Nucleus accumbens (tissue), 56 donors: ENCODE measurements at regions not wholly inside any gene's neighbourhood (a gene's known extent, or its start where the extent isn't known, plus 50 kb on each side); places are given as distances from the start of the nearest gene placed in this dataset.

Experiments used
- DNase-seq, 56 donors: peaks; one replicate each; lab custom pipeline; 2025; lab: John Stamatoyannopoulos, UW

DNA sequence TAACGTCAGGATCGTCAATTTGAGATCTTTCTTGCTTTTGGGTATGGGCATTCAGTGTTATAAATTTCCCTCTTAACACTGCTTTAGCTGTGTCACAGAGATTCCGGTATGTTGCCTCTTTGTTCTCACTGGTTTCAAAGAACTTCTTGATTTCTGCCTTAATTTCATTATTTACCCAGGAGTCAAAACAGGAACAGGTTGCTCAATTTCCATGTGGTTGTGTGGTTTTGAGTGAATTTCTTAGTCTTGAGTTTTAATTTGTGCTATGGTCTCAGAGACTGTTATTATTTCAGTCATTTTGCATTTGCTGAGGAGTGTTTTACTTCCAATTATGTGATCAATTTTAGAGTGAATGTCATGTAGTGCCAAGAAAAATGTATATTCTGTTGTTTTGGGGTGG is 153.1 kb downstream of the PCDH17 start:
- no peak for DNase-seq

DNA sequence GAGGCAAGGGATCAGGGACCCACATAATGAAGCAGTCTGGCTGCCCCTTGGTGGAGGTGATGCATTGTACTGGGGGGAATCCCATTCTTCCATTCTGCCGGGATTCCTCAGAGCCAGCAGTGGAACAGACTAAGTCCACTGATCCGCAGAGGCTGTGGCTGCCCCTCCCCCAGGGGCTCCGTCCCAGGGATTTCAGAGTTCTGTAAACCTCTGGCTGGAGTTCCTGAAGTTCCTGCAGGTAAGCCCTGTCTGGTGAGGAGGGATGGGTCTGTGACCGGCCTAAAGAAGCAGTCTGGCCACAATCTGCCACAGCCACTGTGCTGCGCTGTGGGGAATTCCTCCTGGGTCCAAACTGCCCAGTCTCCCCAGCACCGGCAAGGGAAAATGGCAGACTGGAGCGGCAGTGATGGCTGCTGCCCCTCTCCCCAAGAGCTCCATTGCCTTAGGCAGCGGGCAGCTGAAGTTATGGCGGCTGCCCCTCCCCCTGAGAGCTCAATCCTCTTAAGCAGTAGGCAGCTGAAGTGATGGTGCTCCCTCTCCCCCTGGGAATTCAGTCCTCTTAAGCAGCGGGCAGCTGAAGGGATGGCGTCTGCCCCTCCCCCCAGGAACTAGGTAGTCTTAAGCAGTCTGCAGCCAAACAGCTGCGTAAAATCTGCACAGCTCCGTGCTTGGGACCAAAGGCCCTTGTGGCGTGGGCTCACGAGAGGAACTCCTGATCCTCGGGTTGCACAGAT is 155.7 kb downstream of the PCDH17 start:
- DNase-seq: no peak

DNA sequence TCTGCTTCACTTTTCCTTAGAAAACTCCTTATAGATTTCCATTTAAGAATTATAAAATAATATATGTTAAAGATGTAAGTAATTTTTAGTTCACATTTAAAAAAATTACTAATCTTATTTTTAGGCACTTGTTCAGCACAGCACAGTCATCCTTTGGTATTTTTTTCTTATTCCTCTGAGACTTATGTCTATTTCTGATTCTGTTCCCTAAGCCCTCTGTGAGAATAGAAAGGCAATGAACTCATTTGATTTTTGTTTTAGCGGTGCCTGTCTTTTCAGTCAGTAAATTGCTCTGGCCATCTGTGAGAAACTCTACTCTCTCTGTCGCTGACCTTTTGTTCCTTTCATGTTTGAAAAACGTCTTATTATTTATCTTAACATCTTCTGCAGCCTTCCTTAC is 168.1 kb downstream of the PCDH17 start:
- no peak for DNase-seq

DNA sequence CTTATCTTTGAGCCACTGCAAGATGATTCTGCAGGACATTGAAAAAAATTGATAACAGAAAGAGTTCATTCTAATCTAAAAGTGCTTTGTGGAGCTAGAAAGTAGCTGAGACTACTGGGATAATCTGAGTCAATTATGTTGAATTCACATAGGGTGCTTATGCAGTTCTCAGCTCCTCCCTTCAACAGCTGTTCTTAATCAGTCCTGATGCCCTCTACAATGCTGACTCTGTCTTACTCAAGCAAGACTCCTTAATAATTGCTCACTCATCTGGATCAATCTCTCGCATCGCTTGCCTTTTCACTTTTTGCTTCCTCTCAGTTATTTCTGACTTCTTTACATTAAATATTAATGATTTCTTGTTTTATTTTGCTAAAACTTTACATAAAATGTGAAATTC is 182.1 kb downstream of the PCDH17 start:
- DNase-seq: no peak

DNA sequence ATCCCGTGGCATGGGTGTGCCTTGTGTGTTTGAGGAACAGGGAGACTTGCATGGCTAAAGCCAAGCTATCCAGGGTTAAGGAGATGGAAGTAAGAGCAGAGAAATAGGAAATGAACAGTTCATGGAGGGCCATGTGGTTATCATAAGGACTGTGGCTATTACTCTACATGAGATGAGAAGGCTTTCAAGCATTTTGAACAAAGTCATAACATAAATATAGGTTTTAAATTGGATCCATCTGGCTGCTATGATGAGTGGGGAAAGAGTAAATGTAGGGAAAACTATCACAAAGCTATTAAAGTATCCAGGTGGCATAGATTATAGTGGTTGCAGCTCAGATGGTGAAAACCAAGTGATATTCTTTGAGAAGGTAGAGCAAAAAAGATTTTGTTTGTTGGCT is 184.1 kb downstream of the PCDH17 start:
- no peak for DNase-seq

DNA sequence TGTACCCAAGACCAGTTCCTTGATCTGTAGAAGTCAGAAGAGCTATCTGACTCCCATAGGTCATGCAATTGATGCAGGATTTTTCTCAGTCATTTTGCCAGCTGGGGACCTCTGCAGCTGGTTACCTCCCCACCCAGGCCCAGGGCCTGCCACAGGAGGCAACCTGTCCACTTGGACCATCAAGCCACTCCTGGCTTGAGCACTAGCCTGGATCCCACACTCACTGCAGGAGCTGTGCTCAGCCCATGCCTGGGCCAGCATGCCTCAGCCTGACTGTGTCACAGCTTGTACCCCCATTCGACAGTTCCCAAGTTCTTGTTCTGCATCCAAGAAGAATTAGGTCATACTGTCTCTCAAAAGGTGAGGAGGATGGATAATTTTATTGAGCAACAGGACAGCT is 189.4 kb downstream of the PCDH17 start:
- DNase-seq: no peak

DNA sequence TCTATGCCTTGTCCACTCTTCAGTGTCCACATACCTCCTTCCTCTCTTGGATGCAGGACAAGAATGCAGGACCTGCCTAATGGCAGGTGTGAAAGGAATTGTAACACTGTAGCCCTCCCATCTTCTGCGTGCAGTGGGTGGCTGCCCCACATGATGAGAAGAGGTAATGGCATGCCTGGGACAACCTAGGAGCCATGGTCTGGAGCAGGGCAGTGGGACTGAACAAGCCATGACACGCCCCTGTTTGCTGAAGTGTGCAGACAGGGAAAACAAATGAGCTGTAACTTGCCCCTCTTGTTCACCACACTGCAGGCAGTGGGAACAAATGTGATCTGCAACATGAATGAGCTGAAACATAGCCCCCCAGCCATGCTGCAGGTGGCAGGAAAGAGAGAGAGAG is 192.2 kb downstream of the PCDH17 start:
- DNase-seq: no peak

DNA sequence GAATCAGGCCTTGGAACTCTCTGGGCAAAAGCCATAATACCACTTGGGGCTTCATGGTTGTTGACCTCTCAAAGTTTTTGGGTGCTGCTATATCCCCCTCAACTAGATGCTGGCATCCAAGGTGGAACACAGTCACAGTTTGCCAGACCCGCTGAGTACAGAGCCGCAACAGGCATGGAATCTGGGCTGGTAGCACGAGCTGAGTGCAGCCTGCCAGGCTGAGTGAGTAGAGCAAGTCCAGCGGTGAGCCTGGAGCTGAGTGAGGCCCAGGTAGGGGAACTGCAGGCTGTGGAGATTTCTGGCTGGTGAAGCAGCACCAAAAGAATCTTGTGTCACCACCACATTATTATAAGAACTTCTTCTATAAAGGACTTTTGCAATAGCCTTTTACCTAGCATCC is 192.6 kb downstream of the PCDH17 start:
- no peak for DNase-seq

DNA sequence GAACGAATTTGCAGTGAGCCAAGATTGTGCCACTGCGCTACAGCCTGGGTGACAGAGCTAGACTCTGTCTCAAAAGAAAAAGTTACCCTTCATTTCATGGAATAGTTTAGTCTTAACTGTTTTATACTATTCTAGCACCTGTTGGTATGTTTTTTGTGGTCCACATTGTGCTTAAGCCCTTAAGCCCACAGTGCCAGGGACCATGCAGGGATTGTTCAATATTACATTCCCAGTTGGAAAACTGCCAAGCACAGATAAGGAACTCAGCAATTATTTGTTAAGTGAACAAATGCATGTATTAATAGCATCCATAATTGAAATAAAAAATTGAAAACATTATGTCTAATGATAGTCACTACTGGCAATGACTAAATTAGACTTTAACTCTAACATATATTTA is 193.5 kb downstream of the PCDH17 start:
- no peak for DNase-seq

DNA sequence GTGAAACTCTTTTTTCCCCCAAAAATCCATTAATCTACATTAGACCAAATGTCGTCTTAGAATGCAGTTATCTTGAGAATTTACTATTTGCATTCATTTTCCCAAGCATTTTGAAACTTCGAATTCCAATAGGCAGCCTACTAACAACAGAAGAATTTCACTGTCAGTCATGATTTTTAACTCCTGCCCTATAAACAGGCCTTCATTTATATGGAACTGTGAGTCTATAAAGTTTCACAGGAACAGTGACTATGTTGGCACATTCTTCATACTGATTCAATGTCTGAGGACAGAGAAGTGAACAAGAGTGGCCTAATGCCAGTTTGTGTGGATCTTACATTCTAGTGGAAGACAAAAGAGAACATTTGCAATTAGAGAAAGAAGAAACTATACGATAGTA is 198.0 kb downstream of the PCDH17 start:
- no peak for DNase-seq

DNA sequence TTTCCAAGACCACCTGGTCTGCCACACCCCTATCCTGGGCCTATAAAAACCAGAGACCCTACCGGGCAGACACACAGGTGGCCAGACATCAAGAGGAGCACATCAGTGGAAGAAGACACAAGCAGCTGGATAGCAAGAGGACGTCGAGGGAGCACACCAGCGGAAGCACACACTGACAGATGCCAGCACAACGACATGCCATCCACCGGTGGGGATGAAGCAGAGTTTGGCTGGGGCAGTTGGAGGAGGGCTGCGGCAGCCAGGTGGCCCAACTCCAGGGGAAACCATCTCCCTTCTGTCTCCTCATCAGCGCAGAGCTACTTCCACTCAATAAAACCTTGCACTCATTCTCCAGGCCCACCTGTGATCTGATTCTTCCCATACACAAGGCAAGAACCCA is 200.6 kb downstream of the PCDH17 start:
- DNase-seq: no peak

DNA sequence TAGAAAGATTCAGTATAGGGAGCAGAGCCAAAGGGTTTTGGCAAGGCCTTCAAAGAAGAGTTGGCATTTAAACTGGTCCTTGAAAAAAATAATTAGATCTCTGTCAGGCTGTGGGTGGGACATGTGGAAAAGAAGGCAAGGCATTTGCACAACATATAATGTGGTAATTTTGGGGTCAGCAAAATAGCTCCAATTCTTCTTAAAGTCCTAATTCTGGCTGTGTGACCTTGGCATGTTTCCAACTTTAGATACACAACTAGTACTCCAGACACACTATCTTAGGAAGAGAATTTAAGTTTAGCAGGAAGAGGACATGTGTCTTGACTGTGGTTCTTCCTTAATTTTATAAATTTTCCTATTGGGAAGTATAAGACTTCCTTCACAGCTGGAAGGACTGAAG is 206.3 kb downstream of the PCDH17 start:
- no peak for DNase-seq

DNA sequence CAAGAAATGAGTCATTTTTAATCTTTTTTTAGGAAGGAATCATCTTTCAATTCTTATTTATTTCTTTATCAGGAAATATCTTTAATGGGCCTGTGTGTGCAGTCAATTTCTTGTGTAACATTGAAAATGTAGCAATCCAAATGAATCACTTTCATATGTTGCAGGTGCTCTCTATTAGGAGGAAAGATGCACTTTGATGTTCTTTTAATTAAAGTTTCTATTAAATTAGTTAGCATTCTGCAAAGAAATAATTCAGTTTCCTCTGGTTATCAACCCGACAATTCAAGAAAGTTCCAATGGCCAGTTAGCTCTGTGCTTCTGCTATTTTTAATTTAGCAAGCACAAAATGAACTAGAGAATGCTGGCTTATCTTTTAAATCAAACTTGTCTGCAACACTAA is 212.0 kb downstream of the PCDH17 start:
- DNase-seq: no peak

DNA sequence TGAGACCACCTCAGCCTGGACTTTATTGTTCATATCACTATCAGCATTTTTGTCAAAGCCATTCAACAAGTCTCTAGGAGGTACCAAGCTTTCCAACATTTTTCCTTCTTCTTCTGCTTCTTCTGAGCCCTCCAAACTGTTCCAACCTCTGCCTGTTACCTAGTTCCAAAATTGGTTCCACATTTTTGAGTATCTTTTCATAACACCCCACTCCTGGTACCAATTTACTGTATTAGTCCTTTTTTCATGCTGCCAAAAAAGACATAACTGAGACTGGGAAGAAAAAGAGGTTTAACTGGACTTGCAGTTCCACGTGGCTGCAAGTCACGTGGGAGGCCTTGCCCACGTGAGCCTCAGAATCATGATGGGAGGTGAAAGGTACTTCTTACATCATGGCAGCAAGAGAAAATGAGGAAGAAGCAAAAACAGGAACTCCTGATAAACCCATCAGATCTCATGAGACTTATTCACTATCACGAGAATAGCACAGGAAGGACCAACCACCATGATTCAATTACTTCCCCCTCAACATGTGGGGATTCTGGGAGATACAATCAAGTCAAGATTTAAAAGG is 215.1 kb downstream of the PCDH17 start:
- DNase-seq: no peak

DNA sequence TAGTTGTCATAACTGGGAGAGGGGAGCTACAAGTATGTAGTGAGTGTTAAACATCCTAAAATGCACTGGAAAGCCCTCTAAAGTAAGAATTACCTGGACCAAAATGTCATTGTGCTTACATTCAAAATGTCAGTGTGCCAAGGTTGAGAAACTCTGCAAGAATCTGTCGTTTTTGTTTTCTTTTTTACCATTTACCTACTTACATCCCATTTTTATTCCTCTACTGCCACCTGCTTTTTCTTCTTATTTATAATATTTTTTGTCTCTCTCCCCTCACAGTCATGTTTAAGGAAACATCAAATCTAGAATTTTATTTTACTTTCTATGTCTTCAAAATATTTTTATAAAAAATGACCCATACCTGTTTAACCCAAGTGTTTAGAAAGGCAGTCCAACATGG is 226.4 kb downstream of the PCDH17 start:
- DNase-seq: no peak

DNA sequence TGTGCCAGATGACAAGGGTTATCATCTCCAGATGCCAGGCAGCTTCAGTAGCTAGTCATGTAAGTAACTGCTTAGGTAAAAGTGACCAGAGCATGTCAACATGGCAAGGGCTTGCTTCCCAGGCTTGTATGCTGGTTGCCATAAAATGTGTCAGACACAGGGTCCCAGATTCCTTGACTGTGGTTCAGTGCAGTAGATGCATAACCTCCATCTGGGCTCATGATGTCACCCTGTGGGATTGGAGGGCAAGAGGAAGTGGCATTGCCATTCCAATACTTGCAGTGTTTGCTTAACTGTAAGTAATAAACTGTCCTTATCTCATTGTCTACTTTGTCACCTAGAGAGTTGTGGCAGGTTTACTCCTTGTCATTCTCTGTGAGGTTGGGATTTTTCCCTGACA is 226.8 kb downstream of the PCDH17 start:
- DNase-seq: peak in 2 of 56 donors; percentile 1

DNA sequence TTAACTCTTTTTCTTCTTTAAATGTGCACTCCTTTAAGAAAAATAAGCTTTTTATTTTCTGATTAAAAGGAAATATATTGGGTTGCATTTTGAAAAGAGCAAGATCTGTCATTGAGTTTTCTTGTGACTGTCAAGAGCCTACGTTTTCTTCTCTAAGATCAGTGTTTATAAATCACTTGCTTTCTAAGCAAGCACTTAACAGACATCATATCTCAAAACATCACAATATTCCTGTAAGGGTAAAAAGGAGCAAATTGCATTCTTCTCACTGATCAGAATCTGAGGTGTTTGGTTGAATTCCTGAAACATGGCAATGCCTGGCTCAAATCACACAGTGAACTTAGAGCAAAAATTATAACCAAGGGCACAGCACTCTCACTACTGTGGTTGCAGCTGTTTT is 231.3 kb downstream of the PCDH17 start:
- DNase-seq: no peak

DNA sequence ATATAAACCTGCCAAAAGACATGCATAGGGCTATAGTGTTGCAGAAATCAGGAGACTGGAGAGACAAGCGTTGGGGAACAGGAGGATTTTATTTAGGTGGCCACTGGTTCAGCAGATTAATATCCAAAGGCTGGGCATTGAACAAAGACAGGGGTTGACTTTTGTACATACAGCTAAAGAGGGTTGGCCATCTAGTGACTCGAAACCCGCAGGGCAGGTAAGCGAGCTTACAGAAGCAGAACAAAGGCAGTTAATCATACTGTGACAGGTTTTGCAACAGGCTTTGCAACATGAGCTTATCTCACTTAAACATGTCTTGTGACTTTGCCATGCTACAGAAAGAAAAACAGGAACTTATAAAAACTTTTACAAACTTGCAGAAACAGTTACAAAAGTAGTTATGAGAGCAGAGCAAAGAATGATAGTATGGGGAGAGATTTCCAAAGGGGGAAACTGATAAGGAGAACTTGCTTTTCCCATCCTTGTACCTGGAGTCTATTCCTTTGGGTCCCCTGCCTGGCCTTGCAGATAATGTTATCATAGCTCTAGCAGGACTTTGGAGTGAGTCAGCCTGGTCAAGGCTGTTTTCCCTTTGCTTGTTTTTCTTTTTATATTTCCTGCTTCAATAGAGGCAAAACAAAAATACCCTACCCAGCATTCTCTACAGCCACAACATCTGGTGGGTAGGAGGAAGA is 234.2 kb downstream of the PCDH17 start:
- no peak for DNase-seq

DNA sequence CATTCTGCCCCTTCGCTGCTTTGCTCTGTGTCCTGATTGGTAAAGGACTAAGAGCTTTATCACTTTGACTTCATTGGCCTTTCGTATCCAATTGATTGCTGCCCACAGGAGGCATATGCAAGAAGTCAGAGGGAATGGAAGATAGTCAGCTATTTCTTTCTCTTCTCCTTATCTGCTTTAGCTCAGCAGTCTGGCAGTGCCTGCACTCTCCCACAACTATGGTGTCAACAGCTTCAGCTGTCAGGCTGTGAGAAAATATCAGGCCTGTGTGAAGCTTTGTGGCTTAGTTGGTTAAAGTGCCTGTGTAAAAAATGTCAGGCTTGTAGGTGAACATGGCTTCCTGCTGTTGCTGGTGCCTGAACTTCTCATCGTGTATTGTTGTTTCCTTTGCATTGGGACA is 243.0 kb downstream of the PCDH17 start:
- no peak for DNase-seq

DNA sequence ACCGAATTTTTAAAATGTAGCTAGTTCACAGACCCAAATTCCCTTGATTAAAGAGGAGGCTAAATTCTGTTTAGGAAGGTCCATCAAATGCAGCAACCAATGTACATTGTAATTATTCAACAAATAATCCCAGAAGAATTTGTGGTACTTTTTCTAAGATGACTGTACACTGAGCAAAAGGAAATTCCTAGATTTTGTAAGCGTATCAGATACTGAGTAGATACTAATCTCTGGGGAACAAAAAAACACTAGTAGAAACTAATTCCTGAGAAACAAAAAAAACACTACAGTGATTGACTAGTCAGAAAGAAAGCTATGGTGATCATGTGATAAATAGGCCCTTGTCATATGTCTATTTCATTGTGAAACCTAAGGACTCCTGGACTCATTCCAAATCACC is 246.1 kb downstream of the PCDH17 start:
- no peak for DNase-seq

DNA sequence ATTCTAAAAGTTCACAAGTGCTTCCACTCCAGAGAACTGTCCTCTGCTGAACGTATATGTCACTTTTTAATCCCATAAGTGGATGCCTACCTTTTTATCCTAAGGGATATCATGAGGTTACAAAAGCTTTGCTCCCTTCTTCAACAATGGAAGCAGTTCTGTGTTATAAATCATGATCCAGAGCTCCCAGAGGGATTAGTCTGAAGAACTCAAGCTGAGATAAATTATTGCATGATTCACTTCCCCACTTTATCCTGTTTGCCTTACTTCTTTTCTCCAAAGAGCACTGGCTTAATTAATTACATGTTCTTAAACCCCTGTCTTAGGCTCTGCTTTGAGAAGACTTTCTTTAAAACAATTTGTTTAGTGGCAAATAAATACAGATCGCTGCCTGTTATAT is 246.7 kb downstream of the PCDH17 start:
- DNase-seq: no peak

DNA sequence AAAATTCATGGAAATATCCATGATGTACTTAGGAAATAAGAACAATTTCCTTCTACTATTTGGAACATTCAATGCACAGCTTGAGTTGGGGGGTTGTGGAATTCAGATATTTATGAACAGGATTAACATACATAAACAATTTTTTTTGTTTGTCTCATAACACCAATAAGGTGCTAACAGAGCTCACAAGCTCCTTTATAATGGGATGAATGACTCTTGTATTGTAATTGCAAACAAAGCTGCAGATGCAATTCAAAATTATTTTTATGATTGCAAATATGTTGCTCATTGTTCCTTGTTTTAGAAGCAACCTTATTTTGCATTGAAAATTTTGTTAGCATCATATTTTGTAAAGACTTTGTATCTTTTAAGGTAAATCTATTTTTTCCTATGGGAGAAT is 265.7 kb downstream of the PCDH17 start:
- no peak for DNase-seq
